ENCODE measurements at regions not wholly inside any gene's neighbourhood (a gene's known extent, or its start where the extent isn't known, plus 50 kb on each side); places are given as distances from the start of the nearest gene placed in this dataset.

DNA sequence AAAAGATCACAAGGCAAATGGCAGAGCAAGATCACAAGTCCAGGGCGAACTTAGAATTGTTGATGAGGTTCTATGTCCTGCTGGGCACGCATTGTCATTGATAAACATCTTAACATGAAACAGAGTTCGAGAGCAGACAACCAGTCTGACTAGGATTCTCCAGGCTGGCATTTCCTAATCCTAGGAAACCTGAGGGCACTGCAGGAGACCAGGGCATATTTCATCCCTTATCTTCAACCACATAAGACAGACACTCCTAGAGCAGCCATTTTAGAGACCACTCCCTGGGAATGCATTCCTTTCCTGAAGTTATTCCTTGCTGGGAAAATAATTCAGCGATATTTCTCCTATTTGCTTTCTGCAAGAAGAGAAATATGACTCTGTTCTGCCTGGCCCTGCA is 1199.9 kb downstream of the SI start:
- DNase-seq (ENCODE audit: low read depth) = no peak
- TF ChIP-seq CTCF (conservative IDR thresholded peaks at IDR 0.05; ENCODE audit: control insufficient read depth, insufficient read depth, low read depth, low read length) = no peak
- H3K4me3 ChIP-seq (ENCODE audit: control insufficient read depth, low read depth, low read length) = no peak overlapping the region

DNA sequence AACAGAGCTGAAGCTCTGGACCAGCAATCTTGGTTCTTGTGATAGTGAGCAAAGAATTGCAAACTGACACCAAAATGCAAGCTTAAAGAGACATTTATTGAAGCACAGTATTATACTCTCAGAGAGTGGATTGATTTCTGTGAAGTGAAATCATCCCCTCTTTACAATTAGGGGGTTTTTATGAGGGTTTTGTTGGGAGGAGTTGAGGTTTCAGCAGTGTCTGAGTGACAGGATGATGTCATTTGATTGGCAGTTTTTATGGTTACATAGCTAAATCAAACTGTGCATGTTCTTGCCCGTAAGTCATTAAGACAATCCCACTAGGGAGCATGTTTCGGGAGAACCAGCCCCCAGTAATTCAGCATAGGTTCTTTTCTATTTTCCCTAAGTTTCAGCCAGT is 1200.5 kb downstream of the SI start:
- TF ChIP-seq CTCF (conservative IDR thresholded peaks at IDR 0.05; ENCODE audit: control insufficient read depth, insufficient read depth, low read depth, low read length) = no peak
- H3K4me3 ChIP-seq (ENCODE audit: control insufficient read depth, low read depth, low read length) = no peak overlapping the region
- no peak for DNase-seq (ENCODE audit: low read depth)

DNA sequence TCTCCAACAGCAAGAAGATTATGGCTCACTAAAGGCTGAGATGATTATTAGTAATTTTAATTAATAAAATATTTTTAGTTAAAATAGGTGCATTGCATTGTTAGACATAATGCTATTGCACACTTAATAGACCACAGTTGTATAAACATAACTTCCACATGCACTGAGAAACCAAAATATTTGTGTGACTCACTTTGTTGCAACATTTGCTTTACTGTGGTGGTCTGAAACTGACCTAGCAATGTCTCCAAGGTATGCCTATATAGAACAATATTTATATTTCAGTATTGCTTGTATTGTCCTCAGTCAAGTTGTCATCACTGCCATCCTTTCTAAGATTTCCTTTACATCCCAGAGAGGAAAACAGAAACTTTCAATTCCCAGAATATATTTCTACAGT is 1215.2 kb downstream of the SI start:
- DNase-seq (ENCODE audit: low read depth) = peak; percentile 2

GRCh38 chr3:163852233-163852632 is 1226.1 kb downstream of the SI start:
- TF ChIP-seq CTCF (conservative IDR thresholded peaks at IDR 0.05; ENCODE audit: control insufficient read depth, insufficient read depth, low read depth, low read length) = no peak
- no peak for DNase-seq (ENCODE audit: low read depth)
- H3K4me3 ChIP-seq (ENCODE audit: control insufficient read depth, low read depth, low read length) = no peak overlapping the region

More for the DNA sequence above, 1215.2 kb downstream of the SI start:
- no peak overlapping the region for H3K4me3 ChIP-seq (ENCODE audit: control insufficient read depth, low read depth, low read length)
- no peak for TF ChIP-seq CTCF (conservative IDR thresholded peaks at IDR 0.05; ENCODE audit: control insufficient read depth, insufficient read depth, low read depth, low read length)

- TF ChIP-seq CTCF (conservative IDR thresholded peaks at IDR 0.05; ENCODE audit: control insufficient read depth, insufficient read depth, low read depth, low read length) = no peak
- no peak overlapping the region for H3K4me3 ChIP-seq (ENCODE audit: control insufficient read depth, low read depth, low read length)
- DNase-seq (ENCODE audit: low read depth) = no peak
Observed at GRCh38 chr3:163838769-163839168, 1239.5 kb downstream of the SI start.

- TF ChIP-seq CTCF (conservative IDR thresholded peaks at IDR 0.05; ENCODE audit: control insufficient read depth, insufficient read depth, low read depth, low read length) = no peak
- DNase-seq (ENCODE audit: low read depth) = no peak
- no peak overlapping the region for H3K4me3 ChIP-seq (ENCODE audit: control insufficient read depth, low read depth, low read length)
Observed at GRCh38 chr3:163832547-163832946, 1245.7 kb downstream of the SI start.

- no peak for TF ChIP-seq CTCF (conservative IDR thresholded peaks at IDR 0.05; ENCODE audit: control insufficient read depth, insufficient read depth, low read depth, low read length)
- DNase-seq (ENCODE audit: low read depth) = no peak
- no peak overlapping the region for H3K4me3 ChIP-seq (ENCODE audit: control insufficient read depth, low read depth, low read length)
Observed at GRCh38 chr3:163821841-163822240, 1256.5 kb downstream of the SI start.
